SK-N-SH (cell line): ENCODE measurements at regions not wholly inside any gene's neighbourhood (a gene's known extent, or its start where the extent isn't known, plus 50 kb on each side); places are given as distances from the start of the nearest gene placed in this dataset.

Source experiments
- EP300 ChIP-seq, 2 experiments: IDR thresholded peaks; 2 replicates each; pipeline versions ENCODE4 v1.4.0 to v1.6.1; 2012; ENCODE audit warnings: borderline replicate concordance in 1 of 2, low read depth in 1 of 2, low read length in 1 of 2
- EZH2phosphoT487 ChIP-seq: fragments of 200-600 bp; sonication (generic); IDR thresholded peaks from 2 replicates; pipeline ENCODE4 v1.6.1; 2017; ENCODE audit warnings: low read depth, mixed run types, mild to moderate bottlenecking, antibody characterized with exemption, moderate library complexity, borderline replicate concordance
- FOSL2 ChIP-seq: IDR thresholded peaks from 2 replicates; pipeline ENCODE4 v1.4.0; 2012; ENCODE audit warnings: low read depth, mild to moderate bottlenecking, moderate library complexity, borderline replicate concordance
- MXI1 ChIP-seq: IDR thresholded peaks from 2 replicates; pipeline ENCODE4 v1.6.1; 2012; ENCODE audit warnings: mild to moderate bottlenecking, low read depth, low read length, improper control_type of control experiment
- NFIC ChIP-seq: IDR thresholded peaks from 2 replicates; pipeline ENCODE4 v1.4.0; 2012; ENCODE audit warnings: borderline replicate concordance
- NRF1 ChIP-seq: IDR thresholded peaks from 2 replicates; pipeline ENCODE4 v1.6.1; 2012; ENCODE audit warnings: low read depth, mild to moderate bottlenecking, low read length
- RAD21 ChIP-seq: IDR thresholded peaks from 2 replicates; pipeline ENCODE4 v1.6.1; 2012; ENCODE audit warnings: mild to moderate bottlenecking, low read length
- SMC3 ChIP-seq: IDR thresholded peaks from 2 replicates; pipeline ENCODE4 v1.6.1; 2012; ENCODE audit warnings: low read depth, low read length, improper control_type of control experiment
- TAF1 ChIP-seq: IDR thresholded peaks from 2 replicates; pipeline ENCODE4 v1.6.1; 2012; ENCODE audit warnings: low read depth, mild to moderate bottlenecking, low read length, moderate library complexity, borderline replicate concordance
- TF ChIP-seq, protein P1 (sequence below): fragments of 200-600 bp; sonication (generic); IDR thresholded peaks from 2 replicates; pipeline ENCODE4 v1.6.1; 2017; ENCODE audit warnings: antibody characterized with exemption, mild to moderate bottlenecking, moderate library complexity
- TF ChIP-seq, protein P2 (sequence below): IDR thresholded peaks from 2 replicates; pipeline ENCODE4 v1.4.0; 2012; ENCODE audit warnings: low read depth, borderline replicate concordance

DNA sequence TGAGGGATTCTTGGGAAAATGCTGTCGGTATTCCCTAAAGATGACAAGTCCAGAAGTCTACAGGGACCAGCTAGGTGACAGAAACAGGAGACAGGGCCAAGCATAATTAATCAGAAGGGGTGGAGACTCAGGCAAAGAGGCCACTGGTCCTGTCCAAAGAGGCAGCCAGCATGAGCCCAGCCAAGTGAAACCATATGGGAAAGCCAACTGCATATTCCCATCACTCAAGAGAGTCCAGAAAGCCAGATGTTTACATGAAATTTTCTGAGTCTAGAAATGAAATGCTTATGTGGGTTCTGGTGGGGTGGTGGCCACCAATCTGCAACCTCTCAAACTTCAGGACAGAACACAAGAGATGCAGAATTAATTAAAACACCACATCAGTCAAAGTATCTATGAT lies 74.3 kb downstream of the ANKRD60 start:
- TF ChIP-seq RAD21 (no peak), MXI1 (no peak), EZH2phosphoT487 (no peak), NFIC (no peak), TAF1 (no peak), NRF1 (no peak), SMC3 (no peak), FOSL2 (no peak), EP300 (IDR thresholded peaks at IDR 0.05; ENCODE audit: borderline replicate concordance in 1 of 2, low read depth in 1 of 2, low read length in 1 of 2) (no peak)
- TF ChIP-seq, protein P1, sequence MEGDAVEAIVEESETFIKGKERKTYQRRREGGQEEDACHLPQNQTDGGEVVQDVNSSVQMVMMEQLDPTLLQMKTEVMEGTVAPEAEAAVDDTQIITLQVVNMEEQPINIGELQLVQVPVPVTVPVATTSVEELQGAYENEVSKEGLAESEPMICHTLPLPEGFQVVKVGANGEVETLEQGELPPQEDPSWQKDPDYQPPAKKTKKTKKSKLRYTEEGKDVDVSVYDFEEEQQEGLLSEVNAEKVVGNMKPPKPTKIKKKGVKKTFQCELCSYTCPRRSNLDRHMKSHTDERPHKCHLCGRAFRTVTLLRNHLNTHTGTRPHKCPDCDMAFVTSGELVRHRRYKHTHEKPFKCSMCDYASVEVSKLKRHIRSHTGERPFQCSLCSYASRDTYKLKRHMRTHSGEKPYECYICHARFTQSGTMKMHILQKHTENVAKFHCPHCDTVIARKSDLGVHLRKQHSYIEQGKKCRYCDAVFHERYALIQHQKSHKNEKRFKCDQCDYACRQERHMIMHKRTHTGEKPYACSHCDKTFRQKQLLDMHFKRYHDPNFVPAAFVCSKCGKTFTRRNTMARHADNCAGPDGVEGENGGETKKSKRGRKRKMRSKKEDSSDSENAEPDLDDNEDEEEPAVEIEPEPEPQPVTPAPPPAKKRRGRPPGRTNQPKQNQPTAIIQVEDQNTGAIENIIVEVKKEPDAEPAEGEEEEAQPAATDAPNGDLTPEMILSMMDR, result no peak
- TF ChIP-seq, protein P2, sequence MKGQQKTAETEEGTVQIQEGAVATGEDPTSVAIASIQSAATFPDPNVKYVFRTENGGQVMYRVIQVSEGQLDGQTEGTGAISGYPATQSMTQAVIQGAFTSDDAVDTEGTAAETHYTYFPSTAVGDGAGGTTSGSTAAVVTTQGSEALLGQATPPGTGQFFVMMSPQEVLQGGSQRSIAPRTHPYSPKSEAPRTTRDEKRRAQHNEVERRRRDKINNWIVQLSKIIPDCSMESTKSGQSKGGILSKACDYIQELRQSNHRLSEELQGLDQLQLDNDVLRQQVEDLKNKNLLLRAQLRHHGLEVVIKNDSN, result no peak
